Right renal cortex interstitium (tissue), 3 donors: ENCODE measurements at regions not wholly inside any gene's neighbourhood (a gene's known extent, or its start where the extent isn't known, plus 50 kb on each side); places are given as distances from the start of the nearest gene placed in this dataset.
"Not testable (repeated sequence)": the region's sequence is repeated elsewhere in the genome, so short reads cannot be mapped to it uniquely, and the experiment has no call there.

Experiments used
- DNase-seq, 3 donors: peaks; one replicate each; pipeline ENCODE4 v3.0.0-alpha.2; 2013; ENCODE audit warnings: low read depth in 3 of 3, low spot score in 2 of 3

- DNase-seq: no peak
Observed at GRCh38 chr10:42883993-42884983, 101.7 kb downstream of the BMS1 start.

GRCh38 chr10:42885491-42886270, 103.1 kb downstream of the BMS1 start:
- DNase-seq: no peak

GRCh38 chr10:42887734-42888503, 105.3 kb downstream of the BMS1 start:
- DNase-seq: no peak

GRCh38 chr10:42888504-42889095, 106.0 kb downstream of the BMS1 start:
- no peak for DNase-seq

- DNase-seq: no peak
Observed at GRCh38 chr10:42896735-42897134, 114.1 kb downstream of the BMS1 start.

DNA sequence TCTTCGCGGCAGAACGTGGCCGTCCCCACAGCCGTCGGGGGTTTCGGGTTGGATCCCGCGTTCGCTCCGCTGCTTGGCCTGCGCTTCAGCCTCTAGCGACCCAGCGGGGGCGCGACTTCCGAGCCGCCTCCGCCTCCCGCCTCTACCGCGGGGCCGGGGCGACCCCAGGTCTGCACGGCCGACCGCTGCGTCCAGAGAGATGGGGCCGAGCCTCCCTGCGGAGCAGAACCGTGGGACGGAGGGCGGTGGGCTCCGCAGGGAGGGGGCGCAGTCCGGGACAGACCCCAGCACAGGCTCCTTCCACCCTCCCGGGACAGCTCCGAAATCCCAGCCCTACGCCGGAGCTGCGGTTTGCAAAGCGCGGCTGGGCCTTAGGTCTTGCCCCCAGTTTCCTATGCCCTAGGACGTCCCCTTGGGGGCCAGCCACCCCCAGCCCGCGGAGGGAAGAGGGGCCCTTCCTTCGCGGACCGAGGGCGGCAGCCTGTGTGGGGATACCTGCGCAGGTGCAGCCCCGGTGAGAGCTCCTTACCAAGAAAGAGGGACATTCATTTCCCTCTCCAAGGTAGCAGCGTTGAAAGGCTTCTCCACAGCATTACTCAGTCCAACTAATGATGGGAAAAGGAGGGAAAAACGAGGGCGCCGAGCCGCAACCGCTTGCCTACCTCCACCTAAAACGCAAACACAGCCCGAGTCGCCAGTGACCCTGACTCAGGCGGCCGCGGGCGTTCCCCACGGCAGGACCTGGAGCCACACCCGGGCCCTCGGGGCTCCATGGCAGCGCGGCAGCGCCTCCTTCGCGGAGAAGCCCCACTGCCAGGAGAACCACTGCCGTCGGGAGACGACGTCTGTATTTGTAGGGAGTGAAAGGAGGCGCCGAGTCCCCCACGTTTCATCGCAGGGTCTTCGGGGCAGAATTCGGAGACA, 115.7 kb downstream of the BMS1 start:
- no peak for DNase-seq

- DNase-seq: no peak
Observed at GRCh38 chr10:42899036-42899435, 116.4 kb downstream of the BMS1 start.

DNA sequence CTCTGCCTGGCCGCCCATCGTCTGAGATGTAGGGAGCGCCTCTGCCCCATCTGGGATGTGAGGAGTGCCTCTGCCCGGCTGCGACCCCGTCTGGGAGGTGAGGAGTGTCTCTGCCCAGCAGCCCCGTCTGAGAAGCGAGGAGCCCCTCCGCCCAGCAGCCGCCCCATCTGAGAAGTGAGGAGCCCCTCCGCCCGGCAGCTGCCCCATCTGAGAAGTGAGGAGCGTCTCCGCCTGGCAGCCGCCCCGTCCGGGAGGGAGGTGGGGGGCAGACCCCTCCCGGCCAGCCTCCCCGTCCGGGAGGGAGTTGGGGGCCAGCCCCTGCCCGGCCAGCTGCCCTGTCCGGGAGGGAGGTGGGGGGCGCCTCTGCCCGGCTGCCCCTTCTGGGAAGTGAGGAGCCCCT, 117.8 kb downstream of the BMS1 start:
- not testable (repeated sequence) for DNase-seq

- DNase-seq: no peak
Observed at GRCh38 chr10:42911359-42911758, 128.8 kb downstream of the BMS1 start.

GRCh38 chr10:42916974-42917373, 134.4 kb downstream of the BMS1 start:
- DNase-seq: no peak

- no peak for DNase-seq
Observed at GRCh38 chr10:42917821-42918220, 135.2 kb downstream of the BMS1 start.

DNA sequence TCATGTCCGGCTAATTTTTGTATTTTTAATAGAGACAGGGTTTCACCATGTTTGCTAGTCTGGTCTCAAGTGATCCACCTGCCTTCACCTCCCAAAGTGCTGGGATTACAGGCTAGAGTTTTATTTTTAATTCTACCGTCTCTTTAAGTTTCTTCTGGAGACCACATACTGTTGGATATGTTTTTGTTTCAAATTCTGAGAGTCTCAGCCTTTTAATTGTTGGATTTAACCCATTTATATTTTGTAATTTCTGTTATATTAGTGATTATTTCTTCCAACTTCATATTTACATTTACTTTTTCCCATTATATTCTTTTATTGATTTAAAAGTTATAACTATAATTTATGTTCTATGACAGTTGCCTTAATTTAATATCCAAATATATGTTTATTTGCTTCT, 139.4 kb downstream of the BMS1 start:
- no peak for DNase-seq

DNA sequence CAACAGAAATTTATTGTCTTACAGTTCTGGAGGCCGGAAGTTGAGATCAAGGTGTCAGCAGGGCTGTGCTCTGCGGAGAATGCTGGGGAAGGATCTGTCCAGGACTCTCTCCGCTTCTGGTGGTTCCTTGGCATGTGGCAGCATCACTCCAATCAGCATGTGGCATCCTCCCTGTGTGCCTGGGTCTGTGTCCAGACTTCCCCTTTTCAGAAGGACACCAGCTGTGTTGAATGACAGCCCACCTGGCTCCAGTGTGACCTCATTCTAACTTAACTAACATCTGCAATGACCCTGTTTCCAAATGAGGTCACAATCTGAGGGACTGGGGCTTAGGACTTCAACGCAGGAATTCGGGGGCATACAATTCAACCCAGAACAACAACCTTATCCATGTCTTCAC, 141.9 kb downstream of the BMS1 start:
- no peak for DNase-seq

GRCh38 chr10:42926843-42927242, 144.2 kb downstream of the BMS1 start:
- DNase-seq: no peak

GRCh38 chr10:42928064-42928463, 145.5 kb downstream of the BMS1 start:
- no peak for DNase-seq

DNA sequence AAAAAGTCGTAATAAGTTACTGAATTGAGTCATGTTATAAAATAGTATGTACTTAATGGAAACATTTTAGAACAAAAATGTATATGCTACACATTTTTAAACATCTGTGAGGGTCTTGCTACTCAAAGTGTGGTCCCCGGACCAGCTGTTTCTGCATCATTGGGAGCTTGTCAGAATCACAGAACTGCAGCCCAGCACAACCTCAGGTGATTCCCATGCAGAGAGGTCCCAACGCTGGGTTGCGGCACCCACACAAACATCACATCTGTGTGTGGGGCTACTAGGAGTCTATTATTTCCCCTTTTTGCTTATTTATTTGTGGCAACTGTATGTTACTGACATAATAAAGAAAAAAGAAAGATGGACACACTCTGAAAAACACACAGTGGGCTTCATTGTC, 146.6 kb downstream of the BMS1 start:
- no peak for DNase-seq

- no peak for DNase-seq
Observed at GRCh38 chr10:42929993-42930392, 146.9 kb upstream of the RET start.

DNA sequence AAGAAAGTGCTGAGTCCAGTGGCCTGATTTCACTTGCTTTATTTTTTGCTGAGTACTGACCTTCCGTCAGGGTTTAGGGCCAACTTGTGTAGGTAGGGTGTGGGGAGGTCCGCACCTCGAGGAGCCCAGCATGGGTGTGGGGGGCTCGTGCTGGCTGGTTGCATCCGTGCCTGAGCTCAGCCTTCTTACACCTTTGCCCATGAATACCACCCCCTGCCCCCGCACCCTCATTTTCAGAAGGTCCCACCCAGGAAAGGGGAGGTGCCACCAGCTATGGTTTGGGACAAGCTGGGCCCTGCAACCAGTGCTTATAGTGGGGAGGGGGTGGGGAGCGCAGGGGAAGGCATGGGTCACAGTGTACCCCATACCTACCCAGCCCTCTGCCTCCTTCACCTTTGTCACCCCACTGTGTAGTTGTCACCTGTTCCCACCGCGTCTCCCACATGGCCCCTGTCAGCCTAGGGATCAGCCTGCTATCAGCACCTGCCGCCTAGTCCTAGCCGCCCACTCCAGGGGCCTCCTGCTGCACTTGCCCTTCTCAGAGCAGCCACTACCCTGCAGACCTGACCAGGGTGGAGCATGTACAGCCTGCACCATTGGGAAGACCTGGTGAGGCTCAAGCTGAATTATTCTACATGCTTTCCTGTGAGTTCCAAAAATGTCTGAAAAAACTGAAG, 146.2 kb upstream of the RET start:
- no peak for DNase-seq

GRCh38 chr10:42932116-42932515, 144.8 kb upstream of the RET start:
- DNase-seq: no peak
